ENCODE measurements at regions not wholly inside any gene's neighbourhood (a gene's known extent, or its start where the extent isn't known, plus 50 kb on each side); places are given as distances from the start of the nearest gene placed in this dataset.

DNA sequence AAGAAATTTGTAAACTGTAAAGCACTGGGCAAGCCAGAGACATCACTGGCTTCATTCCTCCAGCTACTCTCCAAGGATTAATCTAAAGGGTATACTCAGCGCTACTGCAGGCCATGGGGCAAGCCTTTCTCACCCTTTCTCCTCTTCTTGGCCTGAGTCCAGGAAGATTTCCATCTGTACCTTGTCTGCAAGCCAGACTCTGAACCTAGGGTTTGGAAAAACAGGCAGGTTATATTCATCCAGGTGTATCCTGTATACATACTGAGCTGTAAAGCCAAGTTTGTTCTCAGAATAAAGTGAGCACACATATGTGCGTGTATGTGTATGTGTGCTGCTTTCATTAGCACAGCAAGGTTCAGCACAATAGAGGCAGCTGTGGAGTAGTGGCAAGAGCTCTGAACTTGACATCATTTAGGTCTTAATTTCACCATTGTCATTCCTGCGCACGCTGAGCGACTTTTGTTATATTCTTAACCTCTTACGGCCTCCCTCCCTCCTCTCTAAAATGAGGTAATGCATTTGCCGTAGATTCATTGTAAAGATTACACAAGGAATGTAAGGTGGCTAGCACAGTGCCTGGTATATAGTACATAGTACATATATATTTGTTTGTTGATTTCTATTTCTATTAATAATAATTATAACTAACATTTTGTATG is 128.1 kb upstream of the JUN start:
- TF ChIP-seq RAD21 (IDR thresholded peaks at IDR 0.05; ENCODE audit: low read depth): no peak
- no peak for TF ChIP-seq MAX (IDR thresholded peaks at IDR 0.05)
- TF ChIP-seq TEAD4 (IDR thresholded peaks at IDR 0.05): no peak
- no peak for TF ChIP-seq FOXM1 (IDR thresholded peaks at IDR 0.05; ENCODE audit: borderline replicate concordance, low read depth)

Measured in Ishikawa (cell line).